ENCODE measurements at regions not wholly inside any gene's neighbourhood (a gene's known extent, or its start where the extent isn't known, plus 50 kb on each side); places are given as distances from the start of the nearest gene placed in this dataset.

DNA sequence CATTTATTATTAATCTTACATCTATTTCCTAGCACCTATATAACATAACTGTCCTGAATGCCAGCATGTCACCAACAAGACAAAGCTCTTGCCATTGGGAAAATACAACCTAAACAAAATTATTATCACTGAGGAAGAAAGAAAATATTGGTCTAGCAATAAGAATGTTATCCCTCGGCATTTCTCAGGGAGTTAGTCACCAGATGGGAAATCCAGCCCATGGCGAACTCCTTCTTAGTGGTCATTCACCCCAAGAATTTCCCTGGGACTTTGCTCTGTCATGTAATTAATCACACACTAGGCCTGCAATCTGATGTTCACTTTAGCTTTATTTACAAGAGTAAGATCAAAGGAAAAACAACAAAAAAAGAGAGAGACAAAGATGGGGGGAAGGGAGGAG, 56.1 kb upstream of the TAS2R1 start:
- no peak overlapping the region for H3K27ac Mint-ChIP-seq (ENCODE audit: unreplicated experiment)
- H3K27me3 Mint-ChIP-seq (ENCODE audit: unreplicated experiment): peaks cover 1% of the 10 kb centered on the region

DNA sequence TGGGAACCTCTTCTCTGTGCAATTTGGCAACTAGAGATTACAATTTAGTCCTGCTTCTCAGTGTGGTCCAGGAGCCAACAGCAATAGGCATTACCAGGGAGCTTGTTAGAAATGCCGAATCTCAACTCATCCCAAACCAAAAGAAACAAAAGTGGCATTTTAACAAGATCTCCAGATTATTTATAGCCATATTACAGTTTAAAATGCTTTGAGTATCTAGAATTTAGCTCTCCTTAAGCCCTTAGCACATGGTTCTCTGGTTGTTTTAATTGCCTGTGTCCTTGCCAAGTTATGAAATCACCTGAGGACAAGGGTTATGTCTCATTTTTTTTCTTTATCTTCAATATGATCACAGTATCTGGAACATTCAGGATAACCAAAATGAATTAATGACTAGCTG, 51.6 kb upstream of the TAS2R1 start:
- H3K27ac Mint-ChIP-seq (ENCODE audit: unreplicated experiment): no peak overlapping the region
- H3K9me3 Mint-ChIP-seq (ENCODE audit: unreplicated experiment): no peaks in the 10 kb centered on the region
- H3K4me1 Mint-ChIP-seq (ENCODE audit: unreplicated experiment): peaks cover 5% of the 10 kb centered on the region
- TF ChIP-seq, protein P1, sequence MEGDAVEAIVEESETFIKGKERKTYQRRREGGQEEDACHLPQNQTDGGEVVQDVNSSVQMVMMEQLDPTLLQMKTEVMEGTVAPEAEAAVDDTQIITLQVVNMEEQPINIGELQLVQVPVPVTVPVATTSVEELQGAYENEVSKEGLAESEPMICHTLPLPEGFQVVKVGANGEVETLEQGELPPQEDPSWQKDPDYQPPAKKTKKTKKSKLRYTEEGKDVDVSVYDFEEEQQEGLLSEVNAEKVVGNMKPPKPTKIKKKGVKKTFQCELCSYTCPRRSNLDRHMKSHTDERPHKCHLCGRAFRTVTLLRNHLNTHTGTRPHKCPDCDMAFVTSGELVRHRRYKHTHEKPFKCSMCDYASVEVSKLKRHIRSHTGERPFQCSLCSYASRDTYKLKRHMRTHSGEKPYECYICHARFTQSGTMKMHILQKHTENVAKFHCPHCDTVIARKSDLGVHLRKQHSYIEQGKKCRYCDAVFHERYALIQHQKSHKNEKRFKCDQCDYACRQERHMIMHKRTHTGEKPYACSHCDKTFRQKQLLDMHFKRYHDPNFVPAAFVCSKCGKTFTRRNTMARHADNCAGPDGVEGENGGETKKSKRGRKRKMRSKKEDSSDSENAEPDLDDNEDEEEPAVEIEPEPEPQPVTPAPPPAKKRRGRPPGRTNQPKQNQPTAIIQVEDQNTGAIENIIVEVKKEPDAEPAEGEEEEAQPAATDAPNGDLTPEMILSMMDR (IDR thresholded peaks at IDR 0.05; ENCODE audit: unreplicated experiment): no peak
- no peaks in the 10 kb centered on the region for H3K36me3 Mint-ChIP-seq (ENCODE audit: low read depth, unreplicated experiment)
- no peaks in the 10 kb centered on the region for H3K27me3 Mint-ChIP-seq (ENCODE audit: unreplicated experiment)
- no peak overlapping the region for H3K4me3 Mint-ChIP-seq (ENCODE audit: unreplicated experiment)
- no peak for DNase-seq (ENCODE audit: low spot score)

More for the DNA sequence above, 56.1 kb upstream of the TAS2R1 start:
- H3K9me3 Mint-ChIP-seq (ENCODE audit: unreplicated experiment): no peaks in the 10 kb centered on the region
- no peak overlapping the region for H3K4me3 Mint-ChIP-seq (ENCODE audit: unreplicated experiment)
- peaks cover 10% of the 10 kb centered on the region for H3K4me1 Mint-ChIP-seq (ENCODE audit: unreplicated experiment)
- TF ChIP-seq, protein P1 (IDR thresholded peaks at IDR 0.05; ENCODE audit: unreplicated experiment): no peak
- H3K36me3 Mint-ChIP-seq (ENCODE audit: low read depth, unreplicated experiment): no peaks in the 10 kb centered on the region
- no peak for DNase-seq (ENCODE audit: low spot score)
